ENCODE measurements at regions not wholly inside any gene's neighbourhood (a gene's known extent, or its start where the extent isn't known, plus 50 kb on each side); places are given as distances from the start of the nearest gene placed in this dataset.

DNA sequence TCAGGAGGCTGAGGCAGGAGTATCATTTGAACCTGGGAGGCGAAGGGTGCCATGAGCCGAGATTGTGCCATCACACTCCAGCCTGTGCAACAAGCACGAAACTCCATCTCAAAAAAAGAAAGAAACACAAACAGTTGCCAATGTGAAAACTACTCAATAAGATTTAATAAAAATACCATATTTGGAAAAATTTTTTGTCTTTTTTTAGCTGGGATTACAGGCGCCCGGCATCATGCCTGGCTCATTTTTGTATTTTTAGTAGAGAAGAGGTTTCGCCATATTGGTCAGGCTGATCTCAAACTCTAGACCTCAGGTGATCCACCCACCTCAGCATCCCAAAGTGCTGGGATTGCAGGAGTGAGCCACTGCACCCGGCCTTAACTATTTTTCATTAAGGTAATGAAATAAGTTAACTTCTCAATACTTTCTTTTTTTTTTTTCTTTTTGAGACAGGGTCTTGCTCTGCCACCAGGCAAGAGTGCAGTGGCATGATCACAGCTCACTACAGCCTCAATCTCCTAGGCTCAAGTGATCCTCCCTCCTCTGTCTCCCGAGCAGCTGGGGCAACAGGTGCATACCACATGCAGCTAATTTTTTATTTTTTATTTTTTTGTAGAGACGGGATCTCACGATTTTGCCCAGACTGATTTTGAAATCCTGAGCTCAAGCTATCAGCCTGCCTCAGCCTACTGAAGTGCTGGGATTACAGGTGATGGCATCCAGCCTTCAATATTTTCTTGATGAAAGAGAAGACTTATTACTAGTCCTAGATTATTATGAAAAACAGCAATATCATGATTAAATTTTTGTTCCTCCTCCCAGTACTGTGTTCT is 4746.2 kb upstream of the OR11H1 start:
- peak; percentile 52 for DNase-seq
- intact Hi-C loops (cut with micrococcal nuclease), result no loop called here
- no peaks in the 10 kb centered on the region for H3K4me1 Mint-ChIP-seq
- peaks cover 1% of the 10 kb centered on the region for H3K36me3 Mint-ChIP-seq (ENCODE audit: low read depth)
- peaks cover 42% of the 10 kb centered on the region for H3K9me3 Mint-ChIP-seq
- H3K4me3 Mint-ChIP-seq, result no peak overlapping the region
- no peaks in the 10 kb centered on the region for H3K27me3 Mint-ChIP-seq
- no peak overlapping the region for H3K27ac Mint-ChIP-seq
